ENCODE measurements at regions not wholly inside any gene's neighbourhood (a gene's known extent, or its start where the extent isn't known, plus 50 kb on each side); places are given as distances from the start of the nearest gene placed in this dataset.

DNA sequence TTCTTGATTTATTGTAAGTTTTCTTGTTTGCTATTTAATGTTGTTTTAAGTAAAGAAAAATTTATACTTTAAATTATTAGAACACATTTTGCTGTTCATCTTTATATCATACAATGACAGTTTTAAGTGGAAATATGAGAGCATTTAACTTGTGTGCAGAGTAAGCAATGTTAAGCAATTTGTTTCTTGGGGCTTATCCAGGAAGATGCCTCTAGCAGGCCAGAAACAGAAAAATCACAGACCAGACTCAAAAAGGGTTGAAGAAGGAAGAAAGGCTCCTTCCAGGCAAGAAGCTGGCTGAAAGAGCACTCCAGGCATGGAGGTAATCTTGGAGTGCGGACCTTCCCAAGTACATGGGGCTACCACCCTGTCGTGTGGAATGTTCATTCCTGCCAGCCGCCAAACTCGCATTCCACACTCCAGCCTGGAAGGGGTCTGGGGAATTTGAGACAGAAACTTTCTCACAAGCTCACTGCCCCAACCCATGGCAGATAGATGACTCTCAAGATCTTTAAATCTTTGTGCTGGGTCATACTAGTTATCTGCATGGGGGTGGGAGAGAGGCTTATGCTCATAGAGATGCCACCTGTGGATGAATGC is 1521.3 kb upstream of the AGA start:
- Histone ChIP-seq H3K36me3 (ENCODE audit: control insufficient read depth in 1 of 2, insufficient read depth in 2 of 2, low read depth in 1 of 2, low read length in 2 of 2) (no peaks in the 10 kb centered on the region), H3K14ac (ENCODE audit: low read length in 2 of 2) (no peak overlapping the region), H2AFZ (ENCODE audit: low read depth, low read length) (no peak overlapping the region), H4K91ac (ENCODE audit: low read length) (no peak overlapping the region), H2AK5ac (ENCODE audit: low read length, severe bottlenecking) (no peak overlapping the region), H3K79me1 (replicated peaks; ENCODE audit: low read length, poor library complexity, severe bottlenecking) (no peaks in the 10 kb centered on the region), H4K8ac (ENCODE audit: low read length) (no peak overlapping the region), H3K4me3 (ENCODE audit: insufficient read depth in 1 of 2, low read depth in 1 of 2, low read length in 2 of 2) (no peak overlapping the region), H3K9ac (ENCODE audit: low read length) (no peak overlapping the region), H2BK15ac (ENCODE audit: low read depth, poor library complexity, severe bottlenecking) (no peak overlapping the region), H3K4me2 (ENCODE audit: low read length, poor library complexity, severe bottlenecking) (no peak overlapping the region), H3K27ac (ENCODE audit: low read length, poor library complexity, severe bottlenecking) (no peak overlapping the region), H3K23ac (ENCODE audit: low read length in 2 of 2) (no peak overlapping the region), H3K4me1 (ENCODE audit: control insufficient read depth, insufficient read depth, low read depth, low read length) (no peaks in the 10 kb centered on the region), H2BK120ac (ENCODE audit: low read depth, low read length) (no peak overlapping the region), H3K9me3 (ENCODE audit: control insufficient read depth, low read length) (peaks cover 25% of the 10 kb centered on the region), H2BK12ac (ENCODE audit: low read length in 2 of 2) (no peak overlapping the region), H3K4ac (ENCODE audit: low read depth in 1 of 2, low read length in 2 of 2) (no peak overlapping the region), H3K18ac (ENCODE audit: low read depth in 1 of 2, low read length in 2 of 2) (no peak overlapping the region), H2BK5ac (ENCODE audit: low read depth, low read length, poor library complexity, severe bottlenecking) (no peak overlapping the region), H3K27me3 (ENCODE audit: control insufficient read depth in 1 of 2, insufficient read depth in 1 of 2, low read length in 2 of 2) (no peaks in the 10 kb centered on the region)
- WGBS = 92% methylated on average over 4 of the region's 4 CpGs
- DNase-seq = no peak

DNA sequence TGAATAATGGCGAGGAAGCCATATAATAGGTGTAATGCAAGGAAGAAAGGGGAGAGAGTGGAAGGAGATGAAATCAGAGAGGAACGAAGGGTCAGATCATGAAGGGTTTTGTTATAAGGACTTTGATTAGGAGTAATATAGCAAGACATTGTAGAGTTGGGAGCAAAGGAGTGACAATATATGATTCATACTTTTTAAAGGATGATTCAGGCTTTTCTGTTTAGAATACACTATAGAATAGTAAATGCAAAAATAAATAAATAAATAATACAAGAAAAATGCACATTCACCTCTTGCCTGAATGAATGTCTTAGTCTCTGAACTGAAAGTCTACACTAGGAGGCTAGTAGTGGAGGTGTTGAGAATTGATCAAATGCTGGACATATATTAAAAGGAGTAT is 1524.4 kb upstream of the AGA start:
- H2AK5ac ChIP-seq (ENCODE audit: low read length, severe bottlenecking) = no peak overlapping the region
- no peak overlapping the region for H4K91ac ChIP-seq (ENCODE audit: low read length)
- no peaks in the 10 kb centered on the region for H3K4me1 ChIP-seq (ENCODE audit: control insufficient read depth, insufficient read depth, low read depth, low read length)
- peaks cover 20% of the 10 kb centered on the region for H3K9me3 ChIP-seq (ENCODE audit: control insufficient read depth, low read length)
- no peaks in the 10 kb centered on the region for H3K27me3 ChIP-seq (ENCODE audit: control insufficient read depth in 1 of 2, insufficient read depth in 1 of 2, low read length in 2 of 2)
- no peak overlapping the region for H3K27ac ChIP-seq (ENCODE audit: low read length, poor library complexity, severe bottlenecking)
- no peaks in the 10 kb centered on the region for H3K36me3 ChIP-seq (ENCODE audit: control insufficient read depth in 1 of 2, insufficient read depth in 2 of 2, low read depth in 1 of 2, low read length in 2 of 2)
- no peak overlapping the region for H3K14ac ChIP-seq (ENCODE audit: low read length in 2 of 2)
- no peak overlapping the region for H2BK15ac ChIP-seq (ENCODE audit: low read depth, poor library complexity, severe bottlenecking)
- H3K4me3 ChIP-seq (ENCODE audit: insufficient read depth in 1 of 2, low read depth in 1 of 2, low read length in 2 of 2) = no peak overlapping the region
- no peak overlapping the region for H3K23ac ChIP-seq (ENCODE audit: low read length in 2 of 2)
- H3K4me2 ChIP-seq (ENCODE audit: low read length, poor library complexity, severe bottlenecking) = no peak overlapping the region
- no peak overlapping the region for H2AFZ ChIP-seq (ENCODE audit: low read depth, low read length)
- no peak overlapping the region for H2BK12ac ChIP-seq (ENCODE audit: low read length in 2 of 2)
- no peak overlapping the region for H2BK5ac ChIP-seq (ENCODE audit: low read depth, low read length, poor library complexity, severe bottlenecking)
- H4K8ac ChIP-seq (ENCODE audit: low read length) = no peak overlapping the region
- H2BK120ac ChIP-seq (ENCODE audit: low read depth, low read length) = no peak overlapping the region
- H3K9ac ChIP-seq (ENCODE audit: low read length) = no peak overlapping the region
- H3K4ac ChIP-seq (ENCODE audit: low read depth in 1 of 2, low read length in 2 of 2) = no peak overlapping the region
- H3K79me1 ChIP-seq (replicated peaks; ENCODE audit: low read length, poor library complexity, severe bottlenecking) = no peaks in the 10 kb centered on the region
- DNase-seq = no peak
- no peak overlapping the region for H3K18ac ChIP-seq (ENCODE audit: low read depth in 1 of 2, low read length in 2 of 2)
- 84% methylated on average over 2 of the region's 2 CpGs for WGBS

DNA sequence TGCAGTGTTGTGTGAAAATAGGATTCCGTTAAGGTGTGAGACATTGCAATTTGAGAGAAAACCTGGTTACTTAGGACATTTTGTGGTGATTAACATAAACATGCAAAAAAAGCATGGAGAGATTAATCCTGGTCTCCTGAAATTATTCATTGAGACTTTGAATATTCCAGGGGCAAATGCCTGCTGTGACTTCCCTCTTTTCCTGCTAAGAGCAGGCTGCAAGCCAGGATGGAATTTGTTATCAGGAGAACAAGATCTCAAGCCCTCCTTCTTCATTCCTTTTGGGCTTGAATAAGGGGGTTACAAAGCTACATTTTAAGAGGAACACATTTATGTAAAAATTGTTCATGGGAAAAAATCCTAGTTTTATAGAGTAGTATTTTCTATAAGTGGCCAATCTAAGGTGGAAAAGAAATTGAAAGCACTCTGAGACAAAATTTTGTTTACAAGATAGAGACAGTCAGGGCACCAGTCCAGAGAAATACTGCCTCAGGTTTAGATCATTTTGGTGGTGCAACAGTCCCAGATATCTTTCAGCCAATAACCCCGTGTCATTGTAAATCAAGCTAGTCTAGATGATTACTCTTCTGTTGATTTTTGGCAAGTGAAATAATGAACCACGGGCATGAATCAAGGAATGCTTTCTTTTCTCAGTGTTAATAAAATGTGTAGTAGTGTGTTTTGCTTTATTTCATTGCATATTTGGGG is 1528.3 kb upstream of the AGA start:
- Histone ChIP-seq H2BK12ac (ENCODE audit: low read length in 2 of 2) (no peak overlapping the region), H3K4ac (ENCODE audit: low read depth in 1 of 2, low read length in 2 of 2) (no peak overlapping the region), H2BK120ac (ENCODE audit: low read depth, low read length) (no peak overlapping the region), H3K9ac (ENCODE audit: low read length) (no peak overlapping the region), H2AK5ac (ENCODE audit: low read length, severe bottlenecking) (no peak overlapping the region), H3K4me2 (ENCODE audit: low read length, poor library complexity, severe bottlenecking) (no peak overlapping the region), H4K8ac (ENCODE audit: low read length) (no peak overlapping the region), H3K27ac (ENCODE audit: low read length, poor library complexity, severe bottlenecking) (no peak overlapping the region), H3K27me3 (ENCODE audit: control insufficient read depth in 1 of 2, insufficient read depth in 1 of 2, low read length in 2 of 2) (no peaks in the 10 kb centered on the region), H3K4me1 (ENCODE audit: control insufficient read depth, insufficient read depth, low read depth, low read length) (no peaks in the 10 kb centered on the region), H3K36me3 (ENCODE audit: control insufficient read depth in 1 of 2, insufficient read depth in 2 of 2, low read depth in 1 of 2, low read length in 2 of 2) (no peaks in the 10 kb centered on the region), H3K79me1 (replicated peaks; ENCODE audit: low read length, poor library complexity, severe bottlenecking) (no peaks in the 10 kb centered on the region), H3K14ac (ENCODE audit: low read length in 2 of 2) (no peak overlapping the region), H2BK15ac (ENCODE audit: low read depth, poor library complexity, severe bottlenecking) (no peak overlapping the region), H3K23ac (ENCODE audit: low read length in 2 of 2) (no peak overlapping the region), H2BK5ac (ENCODE audit: low read depth, low read length, poor library complexity, severe bottlenecking) (no peak overlapping the region), H3K9me3 (ENCODE audit: control insufficient read depth, low read length) (peaks cover 3% of the 10 kb centered on the region), H4K91ac (ENCODE audit: low read length) (no peak overlapping the region), H3K18ac (ENCODE audit: low read depth in 1 of 2, low read length in 2 of 2) (no peak overlapping the region), H3K4me3 (ENCODE audit: insufficient read depth in 1 of 2, low read depth in 1 of 2, low read length in 2 of 2) (no peak overlapping the region), H2AFZ (ENCODE audit: low read depth, low read length) (no peak overlapping the region)
- WGBS = 77% methylated on average over 3 of the region's 3 CpGs
- DNase-seq = peak; percentile 8

DNA sequence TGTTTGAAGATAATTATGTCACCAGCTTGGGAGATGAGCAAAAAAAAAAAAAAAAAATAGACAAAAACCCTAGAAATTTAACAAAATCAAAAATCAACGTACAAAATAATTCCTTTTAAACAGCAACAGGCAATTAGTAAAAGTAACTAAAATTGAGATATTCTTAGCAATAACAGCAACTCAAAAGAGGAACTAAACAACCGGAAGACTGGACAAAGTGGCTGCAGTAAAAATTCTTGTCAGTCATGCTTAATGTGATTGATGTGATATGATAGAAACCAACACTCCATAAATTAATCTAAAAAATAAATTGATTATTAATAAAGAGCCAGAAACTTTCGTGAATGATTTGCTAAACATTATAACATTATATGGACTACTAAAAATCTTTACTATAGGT is 1534.6 kb upstream of the AGA start:
- no peak for DNase-seq
- no peaks in the 10 kb centered on the region for H3K27me3 ChIP-seq (ENCODE audit: control insufficient read depth in 1 of 2, insufficient read depth in 1 of 2, low read length in 2 of 2)
- no peak overlapping the region for H3K27ac ChIP-seq (ENCODE audit: low read length, poor library complexity, severe bottlenecking)
- no peak overlapping the region for H2AFZ ChIP-seq (ENCODE audit: low read depth, low read length)
- H3K4me3 ChIP-seq (ENCODE audit: insufficient read depth in 1 of 2, low read depth in 1 of 2, low read length in 2 of 2) = no peak overlapping the region
- H3K9me3 ChIP-seq (ENCODE audit: control insufficient read depth, low read length) = no peaks in the 10 kb centered on the region
- H2BK120ac ChIP-seq (ENCODE audit: low read depth, low read length) = no peak overlapping the region
- no peaks in the 10 kb centered on the region for H3K79me1 ChIP-seq (replicated peaks; ENCODE audit: low read length, poor library complexity, severe bottlenecking)
- H3K4ac ChIP-seq (ENCODE audit: low read depth in 1 of 2, low read length in 2 of 2) = no peak overlapping the region
- H3K14ac ChIP-seq (ENCODE audit: low read length in 2 of 2) = no peak overlapping the region
- H2BK5ac ChIP-seq (ENCODE audit: low read depth, low read length, poor library complexity, severe bottlenecking) = no peak overlapping the region
- H4K91ac ChIP-seq (ENCODE audit: low read length) = no peak overlapping the region
- H2AK5ac ChIP-seq (ENCODE audit: low read length, severe bottlenecking) = no peak overlapping the region
- no peak overlapping the region for H2BK15ac ChIP-seq (ENCODE audit: low read depth, poor library complexity, severe bottlenecking)
- H4K8ac ChIP-seq (ENCODE audit: low read length) = no peak overlapping the region
- H3K36me3 ChIP-seq (ENCODE audit: control insufficient read depth in 1 of 2, insufficient read depth in 2 of 2, low read depth in 1 of 2, low read length in 2 of 2) = no peaks in the 10 kb centered on the region
- no CpG with 5 or more reads among the region's 3 CpGs for WGBS
- no peaks in the 10 kb centered on the region for H3K4me1 ChIP-seq (ENCODE audit: control insufficient read depth, insufficient read depth, low read depth, low read length)
- no peak overlapping the region for H3K9ac ChIP-seq (ENCODE audit: low read length)
- H3K4me2 ChIP-seq (ENCODE audit: low read length, poor library complexity, severe bottlenecking) = no peak overlapping the region
- no peak overlapping the region for H3K18ac ChIP-seq (ENCODE audit: low read depth in 1 of 2, low read length in 2 of 2)
- H3K23ac ChIP-seq (ENCODE audit: low read length in 2 of 2) = no peak overlapping the region
- H2BK12ac ChIP-seq (ENCODE audit: low read length in 2 of 2) = no peak overlapping the region

Measured in mesenchymal stem cell (in vitro differentiated cells and primary cell).